NOMO-1 treated with DMSO at 0.1 percent for 48 hours (cell line): ENCODE measurements at regions not wholly inside any gene's neighbourhood (a gene's known extent, or its start where the extent isn't known, plus 50 kb on each side); places are given as distances from the start of the nearest gene placed in this dataset.

Source experiments
- DNase-seq: peaks from one replicate; lab custom pipeline; 2025; ENCODE audit not compliant: unreplicated experiment; lab: John Stamatoyannopoulos, UW

DNA sequence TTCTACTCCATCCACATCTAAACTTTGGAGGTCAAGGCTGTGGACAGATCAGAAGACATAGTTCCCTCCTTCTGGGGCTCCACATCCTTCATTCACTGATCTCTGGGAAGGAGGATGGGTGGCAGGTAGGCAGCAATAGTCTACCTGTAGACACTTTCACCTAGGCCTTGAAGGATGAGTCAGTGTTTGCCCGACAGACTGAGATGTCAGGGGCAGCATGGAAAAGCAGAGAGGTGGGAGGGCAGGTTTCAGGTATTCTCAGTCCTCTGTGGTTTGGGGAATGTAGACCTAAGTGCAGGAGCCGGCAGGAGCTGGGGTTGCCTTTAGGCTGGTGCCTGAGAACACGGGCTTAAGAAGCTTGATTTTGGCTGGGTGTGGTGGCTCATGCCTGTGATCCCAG, 171.9 kb upstream of the ZNF267 start:
- DNase-seq = no peak

DNA sequence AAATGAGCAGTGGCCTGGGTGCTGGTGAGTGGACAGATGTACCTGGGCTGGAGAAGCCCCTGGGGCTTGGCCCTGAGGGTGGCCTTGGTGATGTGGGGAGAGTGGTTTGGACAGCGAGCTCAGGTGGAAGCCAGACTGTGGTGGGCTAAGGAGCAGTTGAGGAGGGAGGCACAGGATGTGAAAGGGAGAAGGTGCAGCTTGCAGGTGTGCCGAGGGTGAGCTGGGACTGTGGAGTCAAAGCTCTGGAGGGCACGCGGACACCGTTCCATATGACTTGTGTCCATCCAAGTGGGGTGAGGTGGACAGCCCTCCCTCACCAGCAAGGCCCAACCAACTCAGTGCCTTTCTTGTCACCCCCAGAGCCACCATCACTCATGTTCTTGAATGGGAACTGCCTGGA, 170.8 kb upstream of the ZNF267 start:
- DNase-seq = no peak

DNA sequence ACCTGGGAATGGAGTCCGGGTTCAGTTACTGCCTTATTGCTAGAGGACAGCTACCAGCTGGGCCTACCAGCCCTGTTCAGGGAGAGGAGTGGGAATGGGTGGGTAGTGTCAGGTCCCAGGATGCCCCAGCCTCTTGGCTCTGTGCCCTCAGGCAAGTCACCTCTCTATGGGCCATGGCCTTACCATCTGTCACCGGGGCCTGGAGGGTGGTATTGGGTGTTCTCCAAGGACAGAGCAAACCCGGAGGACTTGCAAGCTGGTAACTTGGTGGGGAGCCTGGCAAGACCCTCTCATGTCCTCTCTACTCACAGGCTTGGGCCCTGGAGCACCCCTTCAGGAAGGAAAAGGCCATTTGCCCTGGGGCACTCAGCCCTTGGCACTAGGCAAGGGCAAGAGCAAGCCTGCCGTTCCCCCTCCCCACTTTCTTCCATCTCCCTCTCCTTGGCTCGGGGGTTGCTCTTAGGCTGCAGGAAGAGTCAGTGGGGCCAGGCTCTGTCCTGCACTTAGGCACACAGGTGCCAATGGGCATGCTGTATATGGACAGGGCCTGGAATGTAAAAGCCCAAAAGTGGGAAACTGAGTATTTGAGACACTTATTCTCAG, 170.0 kb upstream of the ZNF267 start:
- DNase-seq = no peak

DNA sequence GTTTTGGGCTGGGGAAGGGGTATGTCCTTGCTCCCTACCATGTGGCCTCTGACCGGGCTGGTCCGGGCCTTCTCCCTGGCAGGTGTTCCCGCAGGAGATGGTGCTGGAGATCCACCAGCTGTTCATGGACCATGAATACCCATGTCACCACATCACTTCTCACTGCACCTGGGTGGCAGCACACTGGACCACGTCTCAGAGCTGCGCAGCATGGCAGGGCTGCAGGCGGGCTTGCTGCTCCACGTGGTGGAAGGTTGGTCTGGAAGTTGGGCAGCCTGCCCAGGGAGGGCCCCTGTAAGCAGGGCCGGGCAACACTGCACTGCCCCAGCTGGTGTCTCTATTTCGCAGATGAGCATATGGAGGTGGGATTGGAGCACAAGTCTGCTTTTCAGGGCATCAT, 169.5 kb upstream of the ZNF267 start:
- no peak for DNase-seq

DNA sequence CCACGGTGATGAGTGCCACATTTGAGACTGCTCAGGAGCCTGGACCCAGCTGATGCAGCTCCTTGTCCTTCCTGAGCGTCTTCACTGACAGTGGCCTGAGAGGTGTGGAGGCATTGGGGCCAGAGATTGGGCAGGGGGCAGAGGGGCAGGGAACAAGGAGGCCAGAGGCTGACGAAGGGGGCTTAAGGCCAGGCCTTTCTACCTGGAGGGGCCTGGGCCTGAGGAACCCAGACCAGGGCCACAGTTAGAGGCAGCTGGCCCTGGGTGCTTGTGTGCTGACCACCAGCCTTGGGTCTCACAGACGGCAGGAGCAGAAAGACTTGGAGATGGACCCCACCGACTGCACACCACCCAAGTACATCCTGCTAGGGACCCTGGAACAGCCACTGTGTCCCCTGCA, 168.2 kb upstream of the ZNF267 start:
- DNase-seq = no peak

DNA sequence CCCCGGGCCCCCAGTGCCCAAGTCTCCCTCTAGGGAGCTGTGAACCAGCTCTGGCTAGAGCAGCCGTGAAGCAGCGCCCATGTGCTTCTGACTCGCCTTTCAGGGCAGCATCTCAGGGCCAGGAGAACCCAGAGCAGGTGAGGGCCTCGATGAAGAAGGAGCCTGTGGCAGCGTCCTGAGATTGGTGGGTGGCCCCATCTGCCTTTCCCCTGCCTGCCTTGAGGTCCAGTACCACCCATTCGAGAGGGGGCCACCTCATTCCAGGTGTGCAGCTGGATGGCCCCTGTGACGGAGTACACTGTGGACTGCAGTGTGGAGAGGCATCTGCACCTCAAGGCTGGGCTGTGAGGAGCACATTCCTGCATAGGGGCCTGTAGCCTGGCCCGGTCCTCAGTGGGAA, 167.3 kb upstream of the ZNF267 start:
- no peak for DNase-seq

DNA sequence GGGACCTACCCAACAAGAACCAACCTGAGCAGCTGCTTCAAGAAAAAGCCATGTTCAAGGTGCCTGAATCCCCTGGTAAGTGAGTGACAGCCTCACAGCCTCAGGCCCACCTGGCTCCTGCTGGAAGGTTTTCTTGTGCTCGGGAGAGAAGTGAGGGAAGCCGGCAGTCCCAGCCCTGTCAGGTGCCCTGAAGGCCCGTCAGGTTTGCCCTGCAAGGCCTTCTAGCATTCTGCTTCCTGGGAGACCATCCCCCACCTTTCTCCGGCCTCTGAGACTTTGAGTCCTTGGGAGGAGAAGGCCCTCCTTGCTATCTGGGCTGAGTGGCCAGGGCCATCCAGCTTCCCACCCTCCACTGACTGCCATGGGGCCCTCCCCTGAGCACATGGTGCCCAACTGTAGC, 166.7 kb upstream of the ZNF267 start:
- no peak for DNase-seq

DNA sequence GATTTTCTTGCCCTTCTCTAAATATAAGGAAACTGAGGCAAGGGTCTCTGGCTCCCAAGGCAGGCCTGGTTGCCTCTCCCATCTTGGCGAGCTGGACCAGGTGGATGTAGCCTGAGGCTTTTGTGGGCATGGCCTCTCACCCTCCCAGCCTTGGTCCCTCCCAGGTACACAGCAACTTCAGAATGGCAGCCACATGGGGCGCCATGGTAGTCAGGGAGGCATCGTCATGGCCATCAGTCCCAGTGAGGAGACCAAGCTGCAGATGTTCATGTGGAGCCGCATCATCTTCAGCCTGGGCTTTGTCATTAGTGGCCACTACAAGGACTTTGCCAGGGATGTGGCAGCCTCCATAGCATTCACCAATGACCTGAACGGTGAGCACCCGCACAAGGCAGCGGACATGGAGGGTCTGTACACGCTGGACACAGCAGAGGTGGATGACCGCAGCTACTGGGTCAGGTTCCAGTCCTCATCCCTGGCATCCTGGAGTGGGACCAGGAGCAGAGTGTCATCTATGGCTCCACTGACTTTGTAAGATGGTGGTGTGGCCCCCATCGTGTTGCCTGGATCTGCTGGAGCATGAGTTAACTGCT, 165.8 kb upstream of the ZNF267 start:
- DNase-seq = no peak

DNA sequence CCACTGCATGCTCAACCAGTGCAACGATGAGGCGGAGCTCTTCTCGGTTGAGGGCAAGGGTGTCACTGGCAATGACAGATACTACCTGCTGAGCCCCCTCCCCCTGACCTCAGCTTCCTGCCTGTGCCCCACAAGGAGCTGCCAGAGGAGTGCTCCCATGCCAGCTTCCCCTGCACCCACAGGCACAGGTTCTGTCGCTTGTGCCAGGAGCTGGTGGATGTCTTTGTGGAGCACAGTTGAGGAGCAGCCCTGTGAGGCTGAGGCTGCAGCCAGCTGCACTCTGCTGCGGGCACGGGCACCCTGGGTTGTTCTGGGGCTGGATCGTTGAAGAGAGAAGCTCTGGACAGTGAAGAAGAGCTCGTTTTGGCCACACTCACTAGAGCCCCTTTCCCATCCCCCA, 165.3 kb upstream of the ZNF267 start:
- DNase-seq = no peak

DNA sequence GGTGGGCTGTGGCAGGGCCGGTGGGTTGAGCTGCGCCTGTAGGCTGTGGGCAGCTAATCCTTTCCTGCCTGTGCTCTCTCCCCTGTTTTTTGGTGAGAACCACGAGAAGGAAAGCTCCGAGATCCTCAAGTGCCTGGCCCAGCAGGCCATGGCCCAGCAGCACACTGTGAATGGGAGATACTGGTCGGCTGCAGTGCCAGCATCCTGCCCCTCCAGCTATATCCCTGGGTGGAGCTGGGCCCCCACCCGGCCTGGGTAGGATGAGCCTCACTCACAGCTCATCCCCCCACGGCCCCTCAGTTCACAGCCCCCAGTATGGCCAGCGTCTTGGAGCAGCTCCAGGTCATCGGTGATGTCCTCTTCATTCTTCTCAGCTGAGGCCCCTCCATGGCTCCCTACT, 164.4 kb upstream of the ZNF267 start:
- no peak for DNase-seq

DNA sequence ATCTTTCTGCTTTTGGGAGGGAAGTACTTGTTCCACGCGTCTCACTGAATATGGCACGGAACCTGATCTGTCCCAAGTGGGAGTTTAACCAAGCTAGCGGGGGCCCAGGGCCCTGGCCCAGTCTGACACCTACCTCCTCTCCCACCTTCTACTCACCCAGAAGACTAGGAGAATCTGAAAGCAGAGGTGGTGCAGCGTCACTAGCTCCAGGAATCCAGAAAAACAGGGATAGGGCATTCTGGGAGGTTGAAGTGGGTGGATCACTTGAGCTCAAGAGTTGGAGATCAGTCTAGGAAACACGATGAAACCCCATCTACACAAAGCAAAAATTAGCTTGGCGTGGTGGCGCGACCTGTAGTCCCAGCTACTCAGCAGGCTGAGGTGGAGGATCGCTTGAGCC, 163.5 kb upstream of the ZNF267 start:
- DNase-seq = no peak

DNA sequence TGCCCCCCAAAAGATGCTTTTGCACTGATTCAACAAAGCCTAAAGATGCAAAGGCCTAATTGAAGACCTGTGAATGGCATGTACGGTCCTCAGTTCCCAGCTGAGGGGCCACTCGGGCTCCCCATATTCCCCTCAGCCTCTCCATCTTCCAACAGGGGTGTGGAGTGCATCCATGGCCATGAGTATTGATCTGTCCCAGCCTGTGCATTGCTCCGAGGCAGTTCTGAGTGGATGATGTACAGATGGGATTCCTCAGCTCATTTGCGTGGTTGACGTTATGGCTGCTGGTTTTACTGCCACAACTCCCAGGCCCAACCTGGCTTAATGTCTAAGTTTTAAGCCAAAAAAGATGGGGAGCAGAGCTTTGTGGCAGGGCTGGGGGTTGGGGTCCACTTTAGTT, 162.7 kb upstream of the ZNF267 start:
- no peak for DNase-seq

DNA sequence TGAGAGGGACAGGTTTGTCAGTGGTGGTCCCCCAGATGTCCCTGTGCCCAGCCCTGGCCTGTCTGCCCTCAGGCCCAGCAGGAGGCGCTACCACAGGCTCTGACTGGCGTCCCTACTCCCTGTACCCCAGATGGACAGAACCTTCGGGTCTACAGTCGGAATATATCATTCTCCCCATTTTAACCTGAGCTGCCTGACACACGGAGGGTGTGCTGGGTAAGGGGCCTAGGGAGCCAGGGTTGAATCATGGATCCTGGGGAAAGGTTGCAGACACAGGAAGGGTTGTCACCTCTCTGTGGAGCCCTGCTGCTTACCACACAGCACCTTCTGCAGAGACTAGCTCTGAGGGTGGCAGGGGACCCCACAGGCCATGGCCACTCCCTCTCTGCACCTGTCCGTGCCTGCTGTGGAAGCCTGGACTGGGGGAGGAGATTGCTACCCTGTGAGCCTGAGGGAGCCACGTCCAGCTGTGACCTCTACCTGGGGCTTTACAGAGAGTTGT, 162.2 kb upstream of the ZNF267 start:
- no peak for DNase-seq

DNA sequence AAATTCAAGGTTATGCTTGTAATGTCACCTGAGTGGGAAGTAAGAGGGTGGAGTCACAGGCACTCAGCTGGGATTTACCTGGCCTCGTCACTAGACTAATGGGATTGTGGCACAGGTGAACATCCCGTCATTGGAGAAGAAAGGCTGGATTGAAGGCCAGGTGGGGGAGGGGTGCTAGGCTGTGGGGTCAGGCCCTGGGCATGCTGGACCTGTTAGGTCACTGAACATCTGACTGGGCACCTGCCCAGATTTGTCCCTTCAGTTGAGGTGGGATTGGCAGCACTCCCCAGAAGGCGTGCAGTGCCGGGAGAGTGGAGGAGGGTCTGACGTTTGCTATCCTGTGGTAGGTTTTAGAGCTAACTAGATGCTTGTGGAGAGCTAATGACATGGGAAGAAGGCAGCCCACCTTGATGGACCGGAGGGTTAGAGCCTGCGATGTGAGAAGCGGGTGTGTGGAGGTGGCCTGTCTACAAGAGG, 161.5 kb upstream of the ZNF267 start:
- no peak for DNase-seq

DNA sequence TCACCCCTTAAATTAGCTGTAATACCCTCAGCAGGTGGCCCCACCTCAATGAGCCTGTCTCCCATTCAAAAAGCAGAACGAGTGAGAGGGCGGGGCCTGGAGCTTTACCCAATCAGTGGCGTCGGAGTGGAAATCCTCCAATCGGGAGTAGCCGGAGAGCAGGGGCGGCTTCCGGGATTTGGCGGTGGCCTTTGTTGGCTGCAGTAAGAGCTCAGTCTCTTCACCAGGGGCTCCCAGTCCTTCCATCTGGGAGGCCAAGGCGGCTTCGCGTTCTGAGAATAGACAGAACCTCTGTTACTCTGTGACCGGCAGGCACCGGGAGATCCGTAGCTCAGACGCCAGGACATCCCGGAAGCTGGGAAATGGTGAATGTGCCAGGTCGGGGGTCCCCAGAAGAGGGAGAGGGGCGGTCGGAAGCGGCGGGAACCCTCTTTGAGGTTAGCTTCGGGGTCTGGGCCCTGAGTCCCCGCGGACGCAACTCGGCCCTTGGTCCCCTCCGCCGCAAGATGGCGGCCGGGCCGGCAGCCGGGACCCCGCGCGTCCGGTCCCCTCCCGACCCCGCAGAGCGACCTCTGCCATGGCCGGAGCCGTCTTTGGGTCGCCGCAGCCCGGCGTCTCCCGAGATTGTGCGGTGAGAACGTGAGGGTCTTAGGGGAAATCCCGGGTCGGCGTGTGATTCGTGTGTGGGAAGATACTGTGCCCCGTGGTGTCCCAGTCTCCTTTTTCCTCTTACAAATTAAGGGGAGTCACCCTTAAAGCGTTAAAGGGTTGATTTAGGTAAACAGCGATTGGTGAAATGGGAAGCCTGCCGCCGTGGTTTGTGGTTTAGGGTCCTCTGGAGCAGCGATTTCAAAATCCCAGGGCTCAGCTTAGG, 160.3 kb upstream of the ZNF267 start:
- peak; percentile 94 for DNase-seq

DNA sequence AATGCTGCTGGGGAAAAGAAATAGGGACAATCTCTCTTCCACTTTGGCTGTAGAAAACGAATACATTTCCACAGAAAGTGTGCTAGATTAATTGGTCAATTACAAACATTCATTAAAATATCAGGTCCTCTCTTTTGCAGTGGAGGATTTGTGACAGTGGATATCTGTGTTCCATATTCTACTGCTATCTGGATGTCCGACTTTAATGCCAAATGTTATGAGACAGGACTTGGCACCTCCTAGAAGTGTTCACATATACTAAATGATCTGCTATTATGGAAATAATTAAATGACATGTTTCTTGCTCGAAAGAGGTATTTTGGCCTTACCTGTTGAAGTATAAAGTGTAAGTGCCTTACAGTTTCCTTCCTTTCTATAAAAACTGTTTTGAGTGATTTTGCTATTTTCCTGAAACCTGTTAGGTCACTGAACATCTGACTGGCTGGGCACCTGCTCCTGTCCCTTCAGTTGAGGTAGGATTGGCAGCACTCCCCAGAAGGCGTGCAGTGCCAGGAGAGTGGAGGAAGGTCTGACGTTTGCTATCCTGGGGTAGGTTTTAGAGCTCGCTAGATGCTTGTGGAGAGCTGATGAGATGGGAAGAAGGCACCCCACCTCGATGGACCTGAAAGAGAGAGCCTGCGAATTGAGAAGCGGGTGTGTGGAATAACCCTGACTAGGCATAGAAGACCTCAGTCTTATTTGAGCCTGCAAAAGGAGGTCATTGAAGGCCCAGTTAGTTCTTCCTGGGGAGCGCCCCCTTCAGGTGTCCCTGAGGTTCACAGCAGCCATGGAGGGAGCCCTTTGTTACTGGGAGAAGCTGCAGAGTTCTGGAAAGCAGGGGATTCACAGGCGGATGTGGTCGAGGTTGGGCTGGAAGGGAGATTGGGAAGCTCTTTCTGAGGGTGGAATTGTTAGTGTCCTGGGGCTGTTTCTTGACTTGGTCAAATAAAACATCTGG, 159.4 kb upstream of the ZNF267 start:
- no peak for DNase-seq

DNA sequence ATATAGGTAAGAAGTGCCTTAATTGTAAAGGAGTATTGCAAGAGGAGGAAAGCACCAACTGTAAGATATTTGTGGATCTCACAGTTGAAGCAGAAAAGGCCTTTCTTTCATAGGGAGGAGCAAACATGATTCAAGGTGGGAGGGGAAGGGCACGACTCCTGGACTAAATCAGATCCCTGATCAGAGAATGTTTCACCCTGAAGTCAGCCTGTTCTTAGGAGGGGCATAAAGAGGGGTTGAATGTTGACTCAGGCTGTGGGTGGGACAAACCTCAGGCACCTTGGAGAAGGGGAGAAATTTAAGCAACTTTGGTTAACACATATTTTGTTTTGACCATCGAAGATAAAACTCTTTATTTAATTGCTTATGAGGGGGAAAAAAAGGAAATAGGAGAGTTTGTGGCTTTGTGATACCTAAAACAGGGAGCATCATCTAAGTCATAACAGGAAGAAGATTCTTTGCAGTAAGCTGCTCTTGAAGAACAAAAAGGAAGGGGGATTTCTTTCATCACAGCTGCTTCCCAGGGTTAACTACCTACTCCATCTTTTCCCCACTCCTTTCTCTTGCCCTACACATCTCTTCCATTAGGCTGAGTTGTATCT, 158.6 kb upstream of the ZNF267 start:
- peak; percentile 46 for DNase-seq

DNA sequence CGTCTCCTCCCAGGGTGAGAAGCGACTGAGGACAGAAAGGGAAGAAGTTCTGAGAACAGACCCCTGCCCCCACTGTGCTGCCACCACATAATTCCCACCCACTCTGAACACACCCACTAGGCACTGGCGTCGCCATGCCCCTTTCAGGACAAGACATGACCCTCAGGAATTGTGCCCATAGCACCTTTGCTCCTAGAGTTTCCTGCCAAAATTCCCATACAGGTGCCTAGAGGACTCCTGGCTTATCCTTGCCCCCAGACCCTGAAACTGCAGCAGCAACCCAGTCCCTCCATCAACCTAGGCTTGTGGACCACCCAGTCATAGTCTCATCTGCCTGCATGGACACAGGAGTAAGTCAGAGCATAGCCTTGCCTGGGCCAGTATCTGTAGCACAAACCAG, 157.7 kb upstream of the ZNF267 start:
- DNase-seq = no peak

DNA sequence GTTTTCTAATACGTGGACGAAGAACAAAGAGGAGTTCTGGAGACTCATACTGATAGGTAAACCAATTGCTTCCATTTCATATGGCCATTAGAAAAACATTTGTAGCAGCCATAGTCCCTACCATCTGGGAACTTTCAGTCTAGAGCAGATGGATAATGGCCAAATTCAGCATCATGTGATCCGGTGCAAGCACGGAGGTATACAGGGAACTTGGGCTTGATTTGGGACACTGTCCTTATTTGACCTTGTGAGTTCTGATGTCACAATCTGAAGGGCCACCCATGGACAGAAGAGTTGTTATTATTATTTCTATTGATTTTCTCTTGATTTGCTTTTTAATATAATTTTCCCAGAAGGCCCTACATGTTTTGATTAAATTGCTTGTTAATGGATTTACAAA, 154.6 kb upstream of the ZNF267 start:
- no peak for DNase-seq

DNA sequence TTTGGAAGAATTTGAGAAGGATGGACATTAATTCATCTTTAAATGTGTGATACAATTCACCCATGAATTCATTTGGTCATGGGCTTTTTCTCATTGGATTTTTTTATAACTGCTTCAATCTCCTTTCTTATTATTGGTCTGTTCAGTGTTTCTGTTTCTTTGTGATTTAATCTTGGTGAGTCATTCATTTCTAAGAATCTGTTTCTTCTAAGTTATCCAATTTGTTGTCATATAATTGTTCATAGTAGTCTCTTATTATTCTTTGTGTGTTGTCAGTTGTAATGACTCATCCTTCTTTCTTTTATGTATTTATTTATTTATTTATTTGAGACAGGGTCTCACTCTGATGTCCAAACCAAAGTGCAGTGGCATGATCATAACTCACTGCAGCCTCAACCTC, 146.1 kb upstream of the ZNF267 start:
- no peak for DNase-seq

DNA sequence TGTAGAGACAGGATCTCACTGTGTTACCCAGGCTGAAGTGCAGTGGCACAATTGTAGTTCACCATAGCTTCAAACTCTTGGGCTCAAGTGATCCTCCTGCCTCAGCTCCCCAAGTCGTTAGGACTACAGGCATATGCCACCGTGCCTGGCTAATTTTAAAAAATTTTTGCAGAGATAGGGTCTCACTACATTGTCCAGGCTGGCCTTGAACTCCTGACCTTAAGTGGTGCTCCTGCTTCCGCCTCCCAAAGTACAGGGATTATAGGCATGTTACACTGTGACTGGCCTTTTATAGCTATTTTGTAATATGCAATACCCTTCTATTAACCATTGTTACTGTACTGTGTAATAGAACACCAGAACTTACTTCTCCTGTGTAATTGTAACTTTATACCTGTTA, 139.3 kb upstream of the ZNF267 start:
- no peak for DNase-seq
